HT-29 (cell line): ENCODE measurements at regions not wholly inside any gene's neighbourhood (a gene's known extent, or its start where the extent isn't known, plus 50 kb on each side); places are given as distances from the start of the nearest gene placed in this dataset. TPM values are rescaled to one million over a fixed set of nuclear protein-coding genes. Genes with fewer than 3 reads are reported as not detected.

Source experiments
- DNase-seq: peaks from one replicate; pipeline ENCODE4 v3.0.0-alpha.2; 2015; ENCODE audit warnings: low spot score
- small RNA-seq: library from RNA; depleted of rRNA; stranded (forward); fragments of <200 nt; gene quantifications from one replicate; pipeline ENCODE3, GENCODE V24; 2014

DNA sequence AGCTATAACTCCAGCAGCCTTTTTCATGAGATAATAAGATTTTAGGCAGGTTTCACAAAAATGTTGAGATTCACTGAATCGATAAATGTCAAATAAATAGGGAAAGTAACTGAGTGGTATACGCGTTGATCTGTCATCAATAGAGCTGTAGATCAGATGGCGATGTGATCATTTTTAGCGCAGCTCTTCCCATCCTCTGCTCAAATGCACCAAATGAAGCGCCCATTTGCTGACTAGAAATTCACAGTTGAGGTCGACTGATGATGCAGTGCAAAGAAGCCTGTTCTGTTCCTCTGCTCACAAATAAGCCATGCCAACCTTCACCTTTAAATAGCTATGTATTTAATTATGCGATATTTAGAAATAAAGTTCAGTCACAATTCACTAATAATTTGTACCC is 693.5 kb downstream of the ARHGAP15 start:
- DNase-seq, result no peak

DNA sequence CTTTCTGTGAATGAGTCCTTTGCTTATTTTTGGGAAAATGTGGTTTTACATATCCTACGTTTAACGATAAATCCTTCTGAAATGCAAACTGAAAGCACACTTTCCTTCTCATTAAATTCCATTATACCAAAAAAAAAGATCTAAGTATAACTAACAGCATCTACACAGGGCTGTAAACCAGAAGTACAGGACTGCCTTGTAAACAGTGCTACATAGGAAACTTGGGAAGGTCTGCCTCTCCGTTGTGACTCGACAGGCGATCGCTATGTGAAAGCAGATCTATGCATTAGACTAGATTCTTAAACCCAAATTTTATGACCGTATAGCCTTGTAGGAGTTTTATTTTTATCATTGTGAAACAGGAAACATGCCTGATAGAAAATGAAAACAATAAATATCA is 690.5 kb downstream of the ARHGAP15 start:
- DNase-seq, result no peak

DNA sequence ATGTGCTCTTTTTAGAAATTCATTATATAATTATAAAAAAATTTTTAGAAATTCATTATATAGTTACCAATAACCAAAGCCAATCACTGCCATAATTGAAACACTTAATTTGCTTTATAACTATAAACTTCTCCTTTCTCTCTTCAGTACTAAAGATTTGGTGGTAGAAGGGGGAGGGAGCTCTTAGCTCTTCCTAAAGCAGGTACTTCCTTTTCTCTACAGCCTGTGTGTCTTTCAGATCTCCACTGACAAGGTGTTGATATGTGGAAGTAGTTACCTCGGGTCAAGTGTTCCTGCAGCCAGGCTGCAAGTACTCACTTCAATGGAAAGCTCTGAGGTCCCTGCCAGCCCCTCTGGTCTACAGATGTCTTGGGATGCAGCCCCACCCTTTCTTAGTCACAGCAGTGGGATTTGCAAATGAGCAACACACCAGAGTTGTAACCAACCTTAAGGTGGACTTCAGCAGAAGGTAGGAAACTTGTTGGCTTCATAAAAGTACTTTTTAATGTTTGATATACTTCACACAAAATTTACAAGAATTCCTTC is 690.0 kb downstream of the ARHGAP15 start:
- no peak for DNase-seq

Small RNAs in the stretch of these regions (small RNA-seq; reads per million reads assigned to genes)
- gene RF00019, result not detected
